HepG2 (cell line): ENCODE measurements at regions not wholly inside any gene's neighbourhood (a gene's known extent, or its start where the extent isn't known, plus 50 kb on each side); places are given as distances from the start of the nearest gene placed in this dataset.

Experiments used
- KDM5B ChIP-seq: sonication (generic); formaldehyde crosslinking; IDR thresholded peaks from 2 replicates; pipeline ENCODE4 v1.4.0; 2020; ENCODE audit warnings: missing genetic modification reagents, mild to moderate bottlenecking, borderline replicate concordance
- SIX1 ChIP-seq: sonication (generic); formaldehyde crosslinking; IDR thresholded peaks from 2 replicates; pipeline ENCODE4 v1.4.0; 2020; ENCODE audit warnings: missing genetic modification reagents, borderline replicate concordance
- SRSF4 ChIP-seq: fragments of 200-400 bp; formaldehyde crosslinking; IDR thresholded peaks from one replicate; pipeline ENCODE4 v1.6.1; 2018; ENCODE audit warnings: mild to moderate bottlenecking, low read depth, low read length, moderate library complexity; ENCODE audit not compliant: poor library complexity, severe bottlenecking
- ZNF713 ChIP-seq: sonication (generic); formaldehyde crosslinking; IDR thresholded peaks from 2 replicates; pipeline ENCODE4 v1.4.0; 2020; ENCODE audit warnings: mild to moderate bottlenecking, missing genetic modification reagents
- TF ChIP-seq, protein P1 (sequence below): sonication (generic); formaldehyde crosslinking; IDR thresholded peaks from 2 replicates; pipeline ENCODE4 v1.8.1; 2023; ENCODE audit warnings: mild to moderate bottlenecking, missing genetic modification reagents
- TF ChIP-seq, protein P2 (sequence below): sonication (generic); formaldehyde crosslinking; IDR thresholded peaks from 2 replicates; pipeline ENCODE4 v1.8.0; 2022; ENCODE audit warnings: mild to moderate bottlenecking, missing genetic modification reagents, borderline replicate concordance
- TF ChIP-seq, protein P3 (sequence below): sonication (generic); formaldehyde crosslinking; IDR thresholded peaks from 2 replicates; pipeline ENCODE4 v1.5.1; 2020; ENCODE audit warnings: mild to moderate bottlenecking, missing genetic modification reagents, moderate library complexity

GRCh38 chr10:4041635-4042034 is 256.6 kb upstream of the KLF6 start (continued):
- TF ChIP-seq, protein P1, sequence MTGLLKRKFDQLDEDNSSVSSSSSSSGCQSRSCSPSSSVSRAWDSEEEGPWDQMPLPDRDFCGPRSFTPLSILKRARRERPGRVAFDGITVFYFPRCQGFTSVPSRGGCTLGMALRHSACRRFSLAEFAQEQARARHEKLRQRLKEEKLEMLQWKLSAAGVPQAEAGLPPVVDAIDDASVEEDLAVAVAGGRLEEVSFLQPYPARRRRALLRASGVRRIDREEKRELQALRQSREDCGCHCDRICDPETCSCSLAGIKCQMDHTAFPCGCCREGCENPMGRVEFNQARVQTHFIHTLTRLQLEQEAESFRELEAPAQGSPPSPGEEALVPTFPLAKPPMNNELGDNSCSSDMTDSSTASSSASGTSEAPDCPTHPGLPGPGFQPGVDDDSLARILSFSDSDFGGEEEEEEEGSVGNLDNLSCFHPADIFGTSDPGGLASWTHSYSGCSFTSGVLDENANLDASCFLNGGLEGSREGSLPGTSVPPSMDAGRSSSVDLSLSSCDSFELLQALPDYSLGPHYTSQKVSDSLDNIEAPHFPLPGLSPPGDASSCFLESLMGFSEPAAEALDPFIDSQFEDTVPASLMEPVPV (CRISPR knock-in tag): no peak
- TF ChIP-seq ZNF713 (no peak), KDM5B (no peak), SIX1 (no peak), SRSF4 (no peak)
- TF ChIP-seq, protein P2, sequence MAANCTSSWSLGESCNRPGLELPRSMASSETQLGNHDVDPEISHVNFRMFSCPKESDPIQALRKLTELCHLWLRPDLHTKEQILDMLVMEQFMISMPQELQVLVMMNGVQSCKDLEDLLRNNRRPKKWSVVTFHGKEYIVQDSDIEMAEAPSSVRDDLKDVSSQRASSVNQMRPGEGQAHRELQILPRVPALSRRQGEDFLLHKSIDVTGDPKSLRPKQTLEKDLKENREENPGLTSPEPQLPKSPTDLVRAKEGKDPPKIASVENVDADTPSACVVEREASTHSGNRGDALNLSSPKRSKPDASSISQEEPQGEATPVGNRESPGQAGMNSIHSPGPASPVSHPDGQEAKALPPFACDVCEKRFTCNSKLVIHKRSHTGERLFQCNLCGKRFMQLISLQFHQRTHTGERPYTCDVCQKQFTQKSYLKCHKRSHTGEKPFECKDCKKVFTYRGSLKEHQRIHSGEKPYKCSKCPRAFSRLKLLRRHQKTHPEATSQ (CRISPR knock-in tag): no peak
- TF ChIP-seq, protein P3, sequence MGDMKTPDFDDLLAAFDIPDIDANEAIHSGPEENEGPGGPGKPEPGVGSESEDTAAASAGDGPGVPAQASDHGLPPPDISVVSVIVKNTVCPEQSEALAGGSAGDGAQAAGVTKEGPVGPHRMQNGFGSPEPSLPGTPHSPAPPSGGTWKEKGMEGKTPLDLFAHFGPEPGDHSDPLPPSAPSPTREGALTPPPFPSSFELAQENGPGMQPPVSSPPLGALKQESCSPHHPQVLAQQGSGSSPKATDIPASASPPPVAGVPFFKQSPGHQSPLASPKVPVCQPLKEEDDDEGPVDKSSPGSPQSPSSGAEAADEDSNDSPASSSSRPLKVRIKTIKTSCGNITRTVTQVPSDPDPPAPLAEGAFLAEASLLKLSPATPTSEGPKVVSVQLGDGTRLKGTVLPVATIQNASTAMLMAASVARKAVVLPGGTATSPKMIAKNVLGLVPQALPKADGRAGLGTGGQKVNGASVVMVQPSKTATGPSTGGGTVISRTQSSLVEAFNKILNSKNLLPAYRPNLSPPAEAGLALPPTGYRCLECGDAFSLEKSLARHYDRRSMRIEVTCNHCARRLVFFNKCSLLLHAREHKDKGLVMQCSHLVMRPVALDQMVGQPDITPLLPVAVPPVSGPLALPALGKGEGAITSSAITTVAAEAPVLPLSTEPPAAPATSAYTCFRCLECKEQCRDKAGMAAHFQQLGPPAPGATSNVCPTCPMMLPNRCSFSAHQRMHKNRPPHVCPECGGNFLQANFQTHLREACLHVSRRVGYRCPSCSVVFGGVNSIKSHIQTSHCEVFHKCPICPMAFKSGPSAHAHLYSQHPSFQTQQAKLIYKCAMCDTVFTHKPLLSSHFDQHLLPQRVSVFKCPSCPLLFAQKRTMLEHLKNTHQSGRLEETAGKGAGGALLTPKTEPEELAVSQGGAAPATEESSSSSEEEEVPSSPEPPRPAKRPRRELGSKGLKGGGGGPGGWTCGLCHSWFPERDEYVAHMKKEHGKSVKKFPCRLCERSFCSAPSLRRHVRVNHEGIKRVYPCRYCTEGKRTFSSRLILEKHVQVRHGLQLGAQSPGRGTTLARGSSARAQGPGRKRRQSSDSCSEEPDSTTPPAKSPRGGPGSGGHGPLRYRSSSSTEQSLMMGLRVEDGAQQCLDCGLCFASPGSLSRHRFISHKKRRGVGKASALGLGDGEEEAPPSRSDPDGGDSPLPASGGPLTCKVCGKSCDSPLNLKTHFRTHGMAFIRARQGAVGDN (CRISPR knock-in tag): no peak
- TF ChIP-seq, all 625 proteins: peak for 0
